Kidney (tissue), 13 donors: ENCODE measurements at regions not wholly inside any gene's neighbourhood (a gene's known extent, or its start where the extent isn't known, plus 50 kb on each side); places are given as distances from the start of the nearest gene placed in this dataset.

Experiments
- DNase-seq, 5 donors: peaks; one replicate each; pipeline ENCODE4 v3.0.0-alpha.2; 2013 to 2020
- FAIRE-seq: peaks from 2 replicates; lab custom pipeline; 2012; peaks lifted over from hg19 to GRCh38; lab: Jason Lieb, UNC
- H3K27ac ChIP-seq, 2 donors: one replicate each; pipeline ENCODE4 v1.7.0; 2013; ENCODE audit warnings: low read depth in 2 of 2, low read length in 2 of 2, inconsistent platforms in 1 of 2
- H3K27me3 ChIP-seq: one replicate; pipeline ENCODE4 v1.7.1; 2013; ENCODE audit warnings: low read length, inconsistent platforms; ENCODE audit not compliant: control insufficient read depth, insufficient read depth
- H3K36me3 ChIP-seq, 3 donors: one replicate each; pipeline versions ENCODE4 v1.7.0 to v1.7.1; 2013; ENCODE audit warnings: low read length in 3 of 3, control low read depth in 1 of 3, inconsistent platforms in 1 of 3; ENCODE audit not compliant: insufficient read depth in 3 of 3, control insufficient read depth in 2 of 3
- H3K4me1 ChIP-seq, 3 donors: one replicate each; pipeline versions ENCODE4 v1.7.0 to v1.7.1; 2013; ENCODE audit warnings: low read length in 3 of 3, inconsistent platforms in 1 of 3, low read depth in 1 of 3; ENCODE audit not compliant: control insufficient read depth in 2 of 3, insufficient read depth in 2 of 3
- H3K4me3 ChIP-seq, 3 donors: one replicate each; pipeline versions ENCODE4 v1.7.0 to v1.8.1; 2013; ENCODE audit warnings: low read length in 3 of 3, control low read depth in 1 of 3, inconsistent platforms in 1 of 3
- H3K9ac ChIP-seq, 3 donors: one replicate each; pipeline versions ENCODE4 v1.7.0 to v1.7.1; 2013; ENCODE audit warnings: low read length in 3 of 3, control low read depth in 1 of 3, inconsistent platforms in 1 of 3
- H3K9me3 ChIP-seq, 3 donors: one replicate each; pipeline versions ENCODE4 v1.7.0 to v1.7.1; 2013; ENCODE audit warnings: low read length in 3 of 3, control low read depth in 1 of 3, inconsistent platforms in 1 of 3; ENCODE audit not compliant: control insufficient read depth in 2 of 3, insufficient read depth in 1 of 3
- CTCF ChIP-seq: IDR thresholded peaks from 3 replicates; pipeline ENCODE4 v1.5.1; 2012; ENCODE audit warnings: mild to moderate bottlenecking, moderate library complexity, borderline replicate concordance; ENCODE audit not compliant: insufficient read depth; ENCODE audit errors: extremely low read depth
- intact Hi-C: fragments of 100-400 bp; cut with DNase I; formaldehyde crosslinking; loops from one replicate; pipeline ENCODE4 v1.11.1; 2022
- donor health status: control.
- donor health status: control.
- donor health status: control.
- donor health status: control.
- donor health status: control.
- donor health status: DM: yes; HTN: yes; CAD: no.
- donor health status: Normal renal cell carcinoma (clear cell type).

GRCh38 chr20:11832851-11833250, 84.8 kb upstream of the BTBD3 start:
- Histone ChIP-seq H3K4me1 (no peaks in the 10 kb centered on the region), H3K27me3 (no peaks in the 10 kb centered on the region), H3K4me3 (no peak overlapping the region), H3K9ac (no peak overlapping the region), H3K36me3 (no peaks in the 10 kb centered on the region), H3K27ac (no peak overlapping the region), H3K9me3 (no peaks in the 10 kb centered on the region)
- intact Hi-C loops: no loop called here
- FAIRE-seq: no peak
- TF ChIP-seq CTCF: no peak
- no peak for DNase-seq

- no peaks in the 10 kb centered on the region for H3K4me1 ChIP-seq
- intact Hi-C loops: no loop called here
- no peak overlapping the region for H3K4me3 ChIP-seq
- no peak overlapping the region for H3K9ac ChIP-seq
- DNase-seq: no peak
- no peaks in the 10 kb centered on the region for H3K27me3 ChIP-seq
- no peaks in the 10 kb centered on the region for H3K9me3 ChIP-seq
- no peak overlapping the region for H3K27ac ChIP-seq
- no peak for FAIRE-seq
- TF ChIP-seq CTCF: no peak
- no peaks in the 10 kb centered on the region for H3K36me3 ChIP-seq
Measured at GRCh38 chr20:11833825-11834224, 83.9 kb upstream of the BTBD3 start.

DNA sequence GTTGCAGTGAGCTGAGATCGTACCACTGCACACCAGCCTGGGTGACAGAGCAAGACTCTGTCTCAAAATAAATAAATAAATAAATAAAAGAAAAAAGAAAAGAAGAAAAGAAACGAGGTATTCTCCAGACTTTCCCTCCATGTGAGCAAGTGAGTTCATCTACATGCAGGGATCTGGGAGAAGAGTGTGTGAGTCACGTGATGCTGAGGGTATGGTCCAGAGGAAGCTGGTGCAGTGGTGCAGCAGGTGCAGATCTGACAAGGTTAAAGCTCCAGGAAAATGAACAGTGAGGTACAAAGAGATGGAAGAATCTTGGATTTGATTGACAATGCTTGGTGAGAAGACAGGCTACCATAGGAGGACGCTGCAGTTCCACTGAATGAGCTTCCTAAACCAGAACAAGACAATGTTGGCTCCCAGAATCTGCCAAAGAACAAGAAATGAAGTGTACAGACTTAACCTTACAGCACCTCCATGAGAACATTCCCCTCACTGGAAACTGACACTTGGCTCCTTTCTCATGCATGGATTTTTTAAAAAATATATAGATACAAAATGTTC, 79.5 kb upstream of the BTBD3 start:
- H3K4me1 ChIP-seq: no peaks in the 10 kb centered on the region
- intact Hi-C loops: no loop called here
- H3K27me3 ChIP-seq: no peaks in the 10 kb centered on the region
- FAIRE-seq (no peak), DNase-seq (no peak)
- H3K36me3 ChIP-seq: no peaks in the 10 kb centered on the region
- no peaks in the 10 kb centered on the region for H3K9me3 ChIP-seq
- H3K9ac ChIP-seq: no peak overlapping the region
- TF ChIP-seq CTCF: no peak
- H3K4me3 ChIP-seq: no peak overlapping the region
- no peak overlapping the region for H3K27ac ChIP-seq

DNA sequence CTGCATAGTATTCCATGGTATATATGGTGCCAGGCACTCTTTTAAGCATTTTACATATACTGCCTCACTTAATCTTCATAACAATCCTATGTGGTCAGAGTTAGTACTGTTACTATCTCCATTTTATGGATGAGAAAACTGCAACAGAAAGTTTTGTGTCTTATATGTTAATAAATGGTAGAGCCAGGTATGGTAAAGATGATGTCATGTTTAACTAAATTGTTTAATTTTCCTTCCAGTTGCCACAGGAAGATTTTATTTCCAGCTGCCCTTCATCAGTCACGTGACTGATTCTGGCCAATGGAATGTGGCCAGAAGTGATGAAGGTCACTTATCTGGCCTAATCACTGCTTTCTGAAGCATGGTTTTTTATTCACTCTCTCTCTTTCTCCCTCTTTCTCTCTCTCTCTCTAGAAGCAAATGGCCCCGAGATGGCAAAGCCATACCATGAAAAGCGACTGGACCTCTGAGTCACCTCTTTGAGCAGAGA, 75.7 kb upstream of the BTBD3 start:
- Histone ChIP-seq H3K4me3 (no peak overlapping the region), H3K4me1 (no peaks in the 10 kb centered on the region), H3K36me3 (no peaks in the 10 kb centered on the region), H3K9ac (no peak overlapping the region), H3K9me3 (no peaks in the 10 kb centered on the region), H3K27ac (no peak overlapping the region), H3K27me3 (no peaks in the 10 kb centered on the region)
- intact Hi-C loops: no loop called here
- DNase-seq (no peak), FAIRE-seq (no peak)
- TF ChIP-seq CTCF: no peak
